GM12865 (cell line): ENCODE measurements at regions not wholly inside any gene's neighbourhood (a gene's known extent, or its start where the extent isn't known, plus 50 kb on each side); places are given as distances from the start of the nearest gene placed in this dataset.

Source experiments
- DNase-seq: peaks from one replicate; pipeline ENCODE4 v3.0.0; 2010; ENCODE audit warnings: low read depth
- H3K4me3 ChIP-seq: 2 replicates; pipeline ENCODE4 v1.5.1; 2011; ENCODE audit warnings: mild to moderate bottlenecking, low read depth, low read length, control low read depth
- CTCF ChIP-seq: IDR thresholded peaks from 2 replicates; pipeline ENCODE4 v1.5.1; 2011; ENCODE audit warnings: low read length, control low read depth, low read depth, inconsistent platforms; ENCODE audit not compliant: insufficient read depth; ENCODE audit errors: missing control alignments

DNA sequence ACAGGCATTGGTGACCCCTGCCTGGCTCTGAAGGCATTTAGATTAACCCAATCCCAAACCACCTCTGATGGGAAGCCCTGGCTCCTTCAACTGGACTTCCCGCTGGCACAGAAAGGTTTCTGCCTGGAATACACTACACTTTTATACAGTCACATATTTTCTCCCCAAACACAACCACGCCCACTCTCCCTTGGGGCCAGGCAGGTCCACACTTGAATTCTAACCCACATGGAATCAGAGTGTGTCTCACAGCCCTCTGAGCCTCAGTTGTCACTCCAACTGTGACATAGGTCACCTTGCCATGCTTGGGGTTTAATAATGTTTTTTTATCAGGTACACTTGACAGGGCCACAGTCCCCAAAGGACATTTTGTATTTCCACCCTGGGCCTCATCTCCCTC is 368.6 kb downstream of the BCL11B start:
- DNase-seq, result no peak
- no peak overlapping the region for H3K4me3 ChIP-seq
- TF ChIP-seq CTCF, result no peak

- no peak for TF ChIP-seq CTCF
These were observed 367.3 kb downstream of the BCL11B start for GRCh38 chr14:98904677-98905076.

DNA sequence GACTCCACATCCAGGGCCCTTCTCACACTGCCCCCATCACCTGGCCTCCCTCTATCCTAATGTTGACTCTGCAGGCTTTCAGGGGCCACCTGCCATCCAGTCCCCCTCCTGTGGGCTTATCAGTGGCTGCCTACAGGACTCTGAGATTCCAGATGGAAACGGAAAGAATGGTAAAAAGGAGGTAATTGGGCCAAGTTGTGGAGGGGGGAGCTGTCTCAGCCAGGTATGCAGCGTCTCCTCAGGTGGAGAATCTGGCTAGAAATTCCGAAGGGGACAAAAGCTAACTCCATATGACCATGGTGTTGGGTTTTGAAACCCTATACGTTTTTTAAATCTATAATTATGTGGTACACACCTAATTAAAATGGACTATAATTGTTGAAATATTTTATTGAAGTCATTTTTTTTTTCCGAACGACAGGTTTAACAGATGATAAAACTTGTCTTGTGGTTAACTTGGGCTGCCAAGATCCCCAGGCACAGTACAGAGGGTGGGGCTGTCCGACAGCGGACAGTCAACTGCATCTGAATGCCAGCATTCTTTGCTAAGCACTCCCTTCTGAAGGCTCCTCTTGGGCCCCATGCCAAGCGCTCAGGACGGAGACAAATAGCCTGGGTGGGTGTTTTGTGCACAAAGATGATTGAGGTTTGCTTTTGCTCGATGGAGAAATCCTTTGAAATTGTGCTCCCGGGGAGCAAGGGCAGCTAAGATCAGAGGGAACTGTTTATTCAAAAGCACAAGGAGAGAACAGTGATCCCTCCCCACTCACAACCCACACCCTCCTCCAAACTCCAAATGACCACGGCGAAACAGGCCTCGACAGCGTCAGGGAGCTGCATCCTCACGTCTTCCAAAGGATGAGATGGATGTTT is 365.6 kb downstream of the BCL11B start:
- H3K4me3 ChIP-seq, result no peak overlapping the region
- no peak for TF ChIP-seq CTCF
- no peak for DNase-seq

More at GRCh38 chr14:98904677-98905076, 367.3 kb downstream of the BCL11B start:
- no peak overlapping the region for H3K4me3 ChIP-seq
- no peak for DNase-seq

DNA sequence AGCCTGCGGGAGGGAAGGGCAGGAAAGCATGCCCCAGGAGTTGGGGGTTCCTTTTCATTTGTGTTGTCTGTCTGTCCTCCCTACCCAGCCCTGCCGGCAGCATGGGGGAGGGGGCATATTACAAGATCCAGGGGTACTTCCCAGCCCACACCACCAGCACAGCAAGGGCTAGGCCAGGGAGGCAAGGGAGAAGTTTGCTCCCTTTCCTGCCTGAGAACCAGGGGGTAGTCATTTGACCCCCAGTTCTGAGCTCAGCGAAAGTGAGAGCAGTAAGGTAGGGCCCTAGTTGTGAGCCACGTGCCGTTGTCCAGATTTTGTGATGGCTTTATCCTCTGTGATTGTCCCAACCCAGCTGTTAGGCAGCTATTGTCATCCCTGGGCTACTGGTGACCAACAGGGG is 364.7 kb downstream of the BCL11B start:
- H3K4me3 ChIP-seq, result no peak overlapping the region
- TF ChIP-seq CTCF, result no peak
- DNase-seq, result no peak

- DNase-seq, result no peak
- no peak overlapping the region for H3K4me3 ChIP-seq
- TF ChIP-seq CTCF, result no peak
These were observed 363.9 kb downstream of the BCL11B start for GRCh38 chr14:98908050-98908449.

GRCh38 chr14:98909251-98909944 is 362.6 kb downstream of the BCL11B start:
- no peak for TF ChIP-seq CTCF
- DNase-seq, result no peak

More at GRCh38 chr14:98909251-98909944, 362.6 kb downstream of the BCL11B start:
- no peak overlapping the region for H3K4me3 ChIP-seq
